Karpas-422 (cell line): ENCODE measurements at regions not wholly inside any gene's neighbourhood (a gene's known extent, or its start where the extent isn't known, plus 50 kb on each side); places are given as distances from the start of the nearest gene placed in this dataset.

ENCODE experiments used
- DNase-seq: peaks from one replicate; pipeline ENCODE4 v3.0.0-alpha.2; 2015
- H2AFZ ChIP-seq: fragments of 200-600 bp; sonication (generic); 2 replicates; pipeline ENCODE4 v1.6.1; 2014; ENCODE audit warnings: antibody characterized with exemption, low read length, mixed read lengths
- H3K27ac ChIP-seq: fragments of 200-600 bp; sonication (generic); 2 replicates; pipeline ENCODE4 v1.5.1; 2014; ENCODE audit warnings: mild to moderate bottlenecking, low read length, moderate library complexity
- H3K27me3 ChIP-seq: fragments of 200-600 bp; sonication (generic); 2 replicates; pipeline ENCODE4 v1.6.1; 2014; ENCODE audit warnings: low read length, mixed read lengths
- H3K36me3 ChIP-seq: fragments of 200-600 bp; sonication (generic); 2 replicates; pipeline ENCODE4 v1.6.1; 2014; ENCODE audit warnings: low read length, mixed read lengths; ENCODE audit not compliant: insufficient read depth
- H3K4me1 ChIP-seq: fragments of 200-600 bp; sonication (generic); 2 replicates; pipeline ENCODE4 v1.6.1; 2014; ENCODE audit warnings: mild to moderate bottlenecking, low read length, mixed read lengths
- H3K4me2 ChIP-seq: fragments of 200-600 bp; sonication (generic); 2 replicates; pipeline ENCODE4 v1.6.1; 2014; ENCODE audit warnings: low read length, low read depth, mild to moderate bottlenecking; ENCODE audit not compliant: poor library complexity, severe bottlenecking
- H3K4me3 ChIP-seq: fragments of 200-600 bp; sonication (generic); 2 replicates; pipeline ENCODE4 v1.5.1; 2014; ENCODE audit warnings: mild to moderate bottlenecking, antibody characterized with exemption, low read length, mixed read lengths
- H3K79me2 ChIP-seq: fragments of 200-600 bp; sonication (generic); 2 replicates; pipeline ENCODE4 v1.6.1; 2014; ENCODE audit warnings: mild to moderate bottlenecking, low read length, mixed read lengths
- H3K9ac ChIP-seq: fragments of 200-600 bp; sonication (generic); 2 replicates; pipeline ENCODE4 v1.6.0; 2014; ENCODE audit warnings: low read length
- H3K9me2 ChIP-seq: fragments of 200-600 bp; sonication (generic), shearing (Covaris generic); replicated peaks from 2 replicates; pipeline ENCODE4 v1.6.0; 2014; ENCODE audit warnings: mild to moderate bottlenecking, low read length, moderate library complexity; ENCODE audit not compliant: insufficient read depth
- H3K9me3 ChIP-seq: fragments of 300-700, 200-600 bp; sonication (generic); 2 replicates; pipeline ENCODE4 v1.6.1; 2014; ENCODE audit warnings: low read length, mixed read lengths
- H4K20me1 ChIP-seq: fragments of 200-600 bp; sonication (generic); 2 replicates; pipeline ENCODE4 v1.6.1; 2014; ENCODE audit warnings: mild to moderate bottlenecking, antibody characterized with exemption, low read length, low read depth; ENCODE audit not compliant: insufficient read depth

- no peak for DNase-seq
- H3K36me3 ChIP-seq: no peaks in the 10 kb centered on the region
- H3K9ac ChIP-seq: no peak overlapping the region
- H3K4me3 ChIP-seq: no peak overlapping the region
- no peaks in the 10 kb centered on the region for H3K4me1 ChIP-seq
- H3K9me3 ChIP-seq: no peaks in the 10 kb centered on the region
- H4K20me1 ChIP-seq: no peaks in the 10 kb centered on the region
- H3K27me3 ChIP-seq: 0 out of 2 replicates have a peak, but pooled peaks cover 2% of the 10 kb centered on the region
- H2AFZ ChIP-seq: no peak overlapping the region
- no peak overlapping the region for H3K4me2 ChIP-seq
- H3K79me2 ChIP-seq: no peaks in the 10 kb centered on the region
- H3K27ac ChIP-seq: no peak overlapping the region
- no peaks in the 10 kb centered on the region for H3K9me2 ChIP-seq
Observed at GRCh38 chr10:113992471-113993011, 51.1 kb upstream of the ADRB1 start.

- H2AFZ ChIP-seq: no peak overlapping the region
- H3K9me3 ChIP-seq: no peaks in the 10 kb centered on the region
- H4K20me1 ChIP-seq: no peaks in the 10 kb centered on the region
- H3K4me3 ChIP-seq: no peak overlapping the region
- peak; percentile 35 for DNase-seq
- no peak overlapping the region for H3K9ac ChIP-seq
- H3K4me2 ChIP-seq: no peak overlapping the region
- no peak overlapping the region for H3K27ac ChIP-seq
- H3K4me1 ChIP-seq: no peaks in the 10 kb centered on the region
- H3K9me2 ChIP-seq: no peaks in the 10 kb centered on the region
- H3K27me3 ChIP-seq: 0 out of 2 replicates have a peak, but pooled peaks cover 2% of the 10 kb centered on the region
- H3K79me2 ChIP-seq: no peaks in the 10 kb centered on the region
- H3K36me3 ChIP-seq: no peaks in the 10 kb centered on the region
Observed at GRCh38 chr10:113993489-113993991, 50.1 kb upstream of the ADRB1 start.
